Liver (tissue), 8 donors: ENCODE measurements at regions not wholly inside any gene's neighbourhood (a gene's known extent, or its start where the extent isn't known, plus 50 kb on each side); places are given as distances from the start of the nearest gene placed in this dataset.

ENCODE experiments used
- DNase-seq: peaks from one replicate; pipeline ENCODE4 v3.0.0-alpha.2; 2017; ENCODE audit warnings: low spot score
- H3K27ac ChIP-seq, 2 donors: one replicate each; pipeline ENCODE4 v1.7.0; 2013; ENCODE audit warnings: inconsistent platforms in 2 of 2, low read length in 2 of 2, control low read depth in 1 of 2, low read depth in 1 of 2, mild to moderate bottlenecking in 1 of 2
- H3K27me3 ChIP-seq, 4 donors: one replicate each; pipeline versions ENCODE4 v1.6.1 to v1.7.0; 2013; ENCODE audit warnings: low read length in 3 of 4, inconsistent platforms in 1 of 4, mild to moderate bottlenecking in 1 of 4, moderate library complexity in 1 of 4; ENCODE audit not compliant: control insufficient read depth in 4 of 4, insufficient read depth in 4 of 4
- H3K36me3 ChIP-seq, 4 donors: one replicate each; pipeline versions ENCODE4 v1.6.1 to v1.7.0; 2013; ENCODE audit warnings: low read length in 3 of 4, mild to moderate bottlenecking in 3 of 4, low read depth in 1 of 4, moderate library complexity in 1 of 4; ENCODE audit not compliant: control insufficient read depth in 4 of 4, insufficient read depth in 3 of 4
- H3K4me1 ChIP-seq, 4 donors: one replicate each; pipeline versions ENCODE4 v1.6.1 to v1.7.0; 2013; ENCODE audit warnings: low read length in 3 of 4, mild to moderate bottlenecking in 3 of 4, moderate library complexity in 1 of 4; ENCODE audit not compliant: control insufficient read depth in 4 of 4, insufficient read depth in 4 of 4
- H3K4me3 ChIP-seq, 3 donors: one replicate each; pipeline versions ENCODE4 v1.6.1 to v1.7.0; 2013; ENCODE audit warnings: low read length in 3 of 3, control low read depth in 1 of 3, low read depth in 1 of 3, mild to moderate bottlenecking in 1 of 3
- H3K9ac ChIP-seq, 2 donors: one replicate each; pipeline ENCODE4 v1.7.0; 2013; ENCODE audit warnings: low read length in 2 of 2, mild to moderate bottlenecking in 2 of 2, moderate library complexity in 2 of 2, control low read depth in 1 of 2, low read depth in 1 of 2
- H3K9me3 ChIP-seq, 4 donors: one replicate each; pipeline versions ENCODE4 v1.6.1 to v1.7.0; 2013; ENCODE audit warnings: low read length in 3 of 4; ENCODE audit not compliant: control insufficient read depth in 4 of 4
- FOXA1 ChIP-seq: IDR thresholded peaks from 2 replicates; pipeline ENCODE4 v1.6.1; 2016; ENCODE audit warnings: antibody characterized with exemption
- FOXA2 ChIP-seq: IDR thresholded peaks from 2 replicates; pipeline ENCODE4 v1.6.1; 2016; ENCODE audit warnings: antibody characterized with exemption
- GABPA ChIP-seq, 2 donors: IDR thresholded peaks in 1 of 2; conservative IDR thresholded peaks in 1 of 2; 2 replicates each; pipeline ENCODE4 v1.6.1; 2016; ENCODE audit warnings: antibody characterized with exemption in 2 of 2, mild to moderate bottlenecking in 1 of 2, moderate library complexity in 1 of 2
- HNF4A ChIP-seq, 2 donors: conservative IDR thresholded peaks; 2 replicates each; pipeline ENCODE4 v1.6.1; 2016; ENCODE audit warnings: antibody characterized with exemption in 2 of 2, mild to moderate bottlenecking in 2 of 2
- HNF4G ChIP-seq: IDR thresholded peaks from 2 replicates; pipeline ENCODE4 v1.6.1; 2016; ENCODE audit warnings: antibody characterized with exemption
- JUND ChIP-seq, 2 donors: IDR thresholded peaks; 2 replicates each; pipeline ENCODE4 v1.6.1; 2016; ENCODE audit warnings: antibody characterized with exemption in 2 of 2
- NR2F2 ChIP-seq: IDR thresholded peaks from 2 replicates; pipeline ENCODE4 v1.6.1; 2016; ENCODE audit warnings: antibody characterized with exemption
- RAD21 ChIP-seq, 2 donors: IDR thresholded peaks; 2 replicates each; pipeline ENCODE4 v1.6.1; 2016; ENCODE audit warnings: antibody characterized with exemption in 2 of 2, mild to moderate bottlenecking in 2 of 2
- RXRA ChIP-seq, 2 donors: IDR thresholded peaks; 2 replicates each; pipeline ENCODE4 v1.6.1; 2017 to 2018; ENCODE audit warnings: antibody characterized with exemption in 2 of 2, mild to moderate bottlenecking in 1 of 2
- SP1 ChIP-seq: IDR thresholded peaks from 2 replicates; pipeline ENCODE4 v1.6.1; 2018; ENCODE audit warnings: antibody characterized with exemption, mild to moderate bottlenecking
- TAF1 ChIP-seq: conservative IDR thresholded peaks from 2 replicates; pipeline ENCODE4 v1.6.1; 2016; ENCODE audit warnings: antibody characterized with exemption, mild to moderate bottlenecking
- YY1 ChIP-seq: IDR thresholded peaks from 2 replicates; pipeline ENCODE4 v1.6.1; 2016; ENCODE audit warnings: antibody characterized with exemption, mild to moderate bottlenecking
- WGBS: extraction: QIAGEN DNeasy Blood & Tissue Kit; methylation state at CpG from one replicate; pipeline ENCODE4 v1.1.7; 2013; 5-methylcytosine and 5-hydroxymethylcytosine counted together
- TF ChIP-seq, protein P1 (sequence below): IDR thresholded peaks from 2 replicates; pipeline ENCODE4 v1.6.1; 2016; ENCODE audit warnings: antibody characterized with exemption
- TF ChIP-seq, protein P2 (sequence below): IDR thresholded peaks from 2 replicates; pipeline ENCODE4 v1.6.1; 2016; ENCODE audit warnings: antibody characterized with exemption
- TF ChIP-seq, protein P3 (sequence below): IDR thresholded peaks from 2 replicates; pipeline ENCODE4 v1.6.1; 2016; ENCODE audit warnings: antibody characterized with exemption
- TF ChIP-seq, protein P4 (sequence below): IDR thresholded peaks from 2 replicates; pipeline ENCODE4 v1.6.1; 2016; ENCODE audit warnings: antibody characterized with exemption, mild to moderate bottlenecking
- TF ChIP-seq, protein P5 (sequence below): fragments of 150-350 bp; IDR thresholded peaks from 2 replicates; pipeline ENCODE4 v1.5.1; 2017; ENCODE audit warnings: improper control_type of control experiment, low read depth, low read length; ENCODE audit not compliant: missing input control
- donor health status: healthy.
- donor health status: healthy.
- donor health status: healthy.
- donor health status: healthy.
- donor health status: healthy.

DNA sequence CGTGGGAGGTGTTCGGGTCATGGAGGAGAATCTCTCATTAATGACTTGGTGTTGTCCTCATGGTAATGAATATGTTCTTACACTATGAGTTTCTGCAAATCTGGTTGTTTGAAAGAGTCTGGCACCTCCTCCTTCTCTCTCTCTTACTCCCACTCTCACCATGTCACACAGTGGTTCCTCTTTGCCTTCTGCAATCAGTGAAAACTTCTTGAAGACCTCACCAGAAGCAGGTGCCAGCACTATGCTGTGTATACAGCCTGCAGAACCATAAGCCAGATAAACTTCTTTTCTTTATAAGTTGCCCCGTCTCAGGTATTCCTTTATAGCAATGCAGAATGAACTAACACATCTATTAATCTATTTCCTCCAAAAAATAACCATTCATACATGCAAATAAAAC lies 275.0 kb downstream of the ANTXR2 start:
- no peaks in the 10 kb centered on the region for H3K4me1 ChIP-seq
- WGBS, result 73% methylated on average over 3 of the region's 3 CpGs
- no peak overlapping the region for H3K9ac ChIP-seq
- TF ChIP-seq FOXA2 (no peak), NR2F2 (no peak), HNF4A (conservative IDR thresholded peaks at IDR 0.05) (no peak), TAF1 (no peak), RAD21 (IDR thresholded peaks at IDR 0.05) (no peak), YY1 (no peak), SP1 (no peak)
- TF ChIP-seq, protein P1, sequence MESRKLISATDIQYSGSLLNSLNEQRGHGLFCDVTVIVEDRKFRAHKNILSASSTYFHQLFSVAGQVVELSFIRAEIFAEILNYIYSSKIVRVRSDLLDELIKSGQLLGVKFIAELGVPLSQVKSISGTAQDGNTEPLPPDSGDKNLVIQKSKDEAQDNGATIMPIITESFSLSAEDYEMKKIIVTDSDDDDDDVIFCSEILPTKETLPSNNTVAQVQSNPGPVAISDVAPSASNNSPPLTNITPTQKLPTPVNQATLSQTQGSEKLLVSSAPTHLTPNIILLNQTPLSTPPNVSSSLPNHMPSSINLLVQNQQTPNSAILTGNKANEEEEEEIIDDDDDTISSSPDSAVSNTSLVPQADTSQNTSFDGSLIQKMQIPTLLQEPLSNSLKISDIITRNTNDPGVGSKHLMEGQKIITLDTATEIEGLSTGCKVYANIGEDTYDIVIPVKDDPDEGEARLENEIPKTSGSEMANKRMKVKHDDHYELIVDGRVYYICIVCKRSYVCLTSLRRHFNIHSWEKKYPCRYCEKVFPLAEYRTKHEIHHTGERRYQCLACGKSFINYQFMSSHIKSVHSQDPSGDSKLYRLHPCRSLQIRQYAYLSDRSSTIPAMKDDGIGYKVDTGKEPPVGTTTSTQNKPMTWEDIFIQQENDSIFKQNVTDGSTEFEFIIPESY, result no peak
- TF ChIP-seq, protein P2, sequence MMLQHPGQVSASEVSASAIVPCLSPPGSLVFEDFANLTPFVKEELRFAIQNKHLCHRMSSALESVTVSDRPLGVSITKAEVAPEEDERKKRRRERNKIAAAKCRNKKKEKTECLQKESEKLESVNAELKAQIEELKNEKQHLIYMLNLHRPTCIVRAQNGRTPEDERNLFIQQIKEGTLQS, result no peak
- TF ChIP-seq, protein P3, sequence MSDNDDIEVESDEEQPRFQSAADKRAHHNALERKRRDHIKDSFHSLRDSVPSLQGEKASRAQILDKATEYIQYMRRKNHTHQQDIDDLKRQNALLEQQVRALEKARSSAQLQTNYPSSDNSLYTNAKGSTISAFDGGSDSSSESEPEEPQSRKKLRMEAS, result no peak
- no peak overlapping the region for H3K27ac ChIP-seq
- H3K4me3 ChIP-seq, result no peak overlapping the region
- H3K27me3 ChIP-seq, result no peaks in the 10 kb centered on the region
- H3K9me3 ChIP-seq, result no peaks in the 10 kb centered on the region
- DNase-seq, result no peak
- no peaks in the 10 kb centered on the region for H3K36me3 ChIP-seq

DNA sequence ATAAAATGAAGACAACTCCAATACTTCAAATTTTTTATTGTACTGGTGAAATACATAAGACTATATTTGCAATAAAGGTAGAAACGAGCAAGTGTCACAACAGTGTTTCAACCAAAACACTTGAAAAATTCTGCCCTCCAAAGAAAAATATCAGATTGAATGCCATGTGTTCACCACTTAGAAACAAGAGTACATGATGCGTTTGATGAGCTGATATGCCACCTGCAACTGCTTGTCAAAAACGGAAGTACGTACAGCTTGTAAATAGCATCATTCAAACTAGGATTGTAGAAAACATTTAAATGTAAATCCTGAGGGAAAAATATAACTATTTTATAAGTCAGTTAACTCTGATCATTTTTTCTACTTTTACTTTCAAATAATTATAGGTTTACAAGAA lies 276.1 kb downstream of the ANTXR2 start:
- H3K27ac ChIP-seq, result no peak overlapping the region
- H3K9me3 ChIP-seq, result no peaks in the 10 kb centered on the region
- no peak for DNase-seq
- WGBS, result 74% methylated on average over 4 of the region's 4 CpGs
- H3K9ac ChIP-seq, result no peak overlapping the region
- H3K4me3 ChIP-seq, result no peak overlapping the region
- no peaks in the 10 kb centered on the region for H3K27me3 ChIP-seq
- H3K36me3 ChIP-seq, result no peaks in the 10 kb centered on the region
- H3K4me1 ChIP-seq, result no peaks in the 10 kb centered on the region
- TF ChIP-seq GABPA (IDR thresholded peaks at IDR 0.05 in 1 of 2, conservative IDR thresholded peaks at IDR 0.05 in 1 of 2) (no peak), YY1 (no peak), JUND (IDR thresholded peaks at IDR 0.05) (no peak), SP1 (no peak), NR2F2 (no peak), TAF1 (no peak), FOXA2 (no peak), RXRA (IDR thresholded peaks at IDR 0.05) (no peak), FOXA1 (no peak), HNF4G (no peak), RAD21 (IDR thresholded peaks at IDR 0.05) (no peak)
- TF ChIP-seq, protein P4, sequence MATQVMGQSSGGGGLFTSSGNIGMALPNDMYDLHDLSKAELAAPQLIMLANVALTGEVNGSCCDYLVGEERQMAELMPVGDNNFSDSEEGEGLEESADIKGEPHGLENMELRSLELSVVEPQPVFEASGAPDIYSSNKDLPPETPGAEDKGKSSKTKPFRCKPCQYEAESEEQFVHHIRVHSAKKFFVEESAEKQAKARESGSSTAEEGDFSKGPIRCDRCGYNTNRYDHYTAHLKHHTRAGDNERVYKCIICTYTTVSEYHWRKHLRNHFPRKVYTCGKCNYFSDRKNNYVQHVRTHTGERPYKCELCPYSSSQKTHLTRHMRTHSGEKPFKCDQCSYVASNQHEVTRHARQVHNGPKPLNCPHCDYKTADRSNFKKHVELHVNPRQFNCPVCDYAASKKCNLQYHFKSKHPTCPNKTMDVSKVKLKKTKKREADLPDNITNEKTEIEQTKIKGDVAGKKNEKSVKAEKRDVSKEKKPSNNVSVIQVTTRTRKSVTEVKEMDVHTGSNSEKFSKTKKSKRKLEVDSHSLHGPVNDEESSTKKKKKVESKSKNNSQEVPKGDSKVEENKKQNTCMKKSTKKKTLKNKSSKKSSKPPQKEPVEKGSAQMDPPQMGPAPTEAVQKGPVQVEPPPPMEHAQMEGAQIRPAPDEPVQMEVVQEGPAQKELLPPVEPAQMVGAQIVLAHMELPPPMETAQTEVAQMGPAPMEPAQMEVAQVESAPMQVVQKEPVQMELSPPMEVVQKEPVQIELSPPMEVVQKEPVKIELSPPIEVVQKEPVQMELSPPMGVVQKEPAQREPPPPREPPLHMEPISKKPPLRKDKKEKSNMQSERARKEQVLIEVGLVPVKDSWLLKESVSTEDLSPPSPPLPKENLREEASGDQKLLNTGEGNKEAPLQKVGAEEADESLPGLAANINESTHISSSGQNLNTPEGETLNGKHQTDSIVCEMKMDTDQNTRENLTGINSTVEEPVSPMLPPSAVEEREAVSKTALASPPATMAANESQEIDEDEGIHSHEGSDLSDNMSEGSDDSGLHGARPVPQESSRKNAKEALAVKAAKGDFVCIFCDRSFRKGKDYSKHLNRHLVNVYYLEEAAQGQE, result no peak
- TF ChIP-seq, protein P1, result no peak
- TF ChIP-seq, protein P5, sequence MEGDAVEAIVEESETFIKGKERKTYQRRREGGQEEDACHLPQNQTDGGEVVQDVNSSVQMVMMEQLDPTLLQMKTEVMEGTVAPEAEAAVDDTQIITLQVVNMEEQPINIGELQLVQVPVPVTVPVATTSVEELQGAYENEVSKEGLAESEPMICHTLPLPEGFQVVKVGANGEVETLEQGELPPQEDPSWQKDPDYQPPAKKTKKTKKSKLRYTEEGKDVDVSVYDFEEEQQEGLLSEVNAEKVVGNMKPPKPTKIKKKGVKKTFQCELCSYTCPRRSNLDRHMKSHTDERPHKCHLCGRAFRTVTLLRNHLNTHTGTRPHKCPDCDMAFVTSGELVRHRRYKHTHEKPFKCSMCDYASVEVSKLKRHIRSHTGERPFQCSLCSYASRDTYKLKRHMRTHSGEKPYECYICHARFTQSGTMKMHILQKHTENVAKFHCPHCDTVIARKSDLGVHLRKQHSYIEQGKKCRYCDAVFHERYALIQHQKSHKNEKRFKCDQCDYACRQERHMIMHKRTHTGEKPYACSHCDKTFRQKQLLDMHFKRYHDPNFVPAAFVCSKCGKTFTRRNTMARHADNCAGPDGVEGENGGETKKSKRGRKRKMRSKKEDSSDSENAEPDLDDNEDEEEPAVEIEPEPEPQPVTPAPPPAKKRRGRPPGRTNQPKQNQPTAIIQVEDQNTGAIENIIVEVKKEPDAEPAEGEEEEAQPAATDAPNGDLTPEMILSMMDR, result no peak
- TF ChIP-seq, protein P3, result no peak
